ENCODE measurements at regions not wholly inside any gene's neighbourhood (a gene's known extent, or its start where the extent isn't known, plus 50 kb on each side); places are given as distances from the start of the nearest gene placed in this dataset.

DNA sequence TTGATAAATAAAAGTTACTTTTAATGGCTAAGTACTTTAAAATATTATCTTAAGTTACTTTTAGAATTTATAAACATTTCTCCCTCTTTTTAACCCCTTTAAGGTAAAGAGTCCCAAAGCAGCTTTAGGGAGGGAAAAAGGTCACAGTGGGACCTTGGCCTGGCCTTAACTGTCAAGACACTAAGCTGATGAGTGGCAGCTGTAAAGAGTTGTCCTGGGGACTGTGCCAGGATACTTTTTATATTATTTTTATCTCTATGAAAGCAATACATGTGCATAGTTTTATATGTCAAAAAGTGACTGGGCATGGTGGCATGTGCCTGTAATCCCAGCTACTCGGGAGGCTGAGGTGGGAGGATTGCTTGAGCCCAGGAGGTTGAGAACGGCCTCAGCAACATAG is 94.2 kb upstream of the RESF1 start:
- TF ChIP-seq, protein P1, sequence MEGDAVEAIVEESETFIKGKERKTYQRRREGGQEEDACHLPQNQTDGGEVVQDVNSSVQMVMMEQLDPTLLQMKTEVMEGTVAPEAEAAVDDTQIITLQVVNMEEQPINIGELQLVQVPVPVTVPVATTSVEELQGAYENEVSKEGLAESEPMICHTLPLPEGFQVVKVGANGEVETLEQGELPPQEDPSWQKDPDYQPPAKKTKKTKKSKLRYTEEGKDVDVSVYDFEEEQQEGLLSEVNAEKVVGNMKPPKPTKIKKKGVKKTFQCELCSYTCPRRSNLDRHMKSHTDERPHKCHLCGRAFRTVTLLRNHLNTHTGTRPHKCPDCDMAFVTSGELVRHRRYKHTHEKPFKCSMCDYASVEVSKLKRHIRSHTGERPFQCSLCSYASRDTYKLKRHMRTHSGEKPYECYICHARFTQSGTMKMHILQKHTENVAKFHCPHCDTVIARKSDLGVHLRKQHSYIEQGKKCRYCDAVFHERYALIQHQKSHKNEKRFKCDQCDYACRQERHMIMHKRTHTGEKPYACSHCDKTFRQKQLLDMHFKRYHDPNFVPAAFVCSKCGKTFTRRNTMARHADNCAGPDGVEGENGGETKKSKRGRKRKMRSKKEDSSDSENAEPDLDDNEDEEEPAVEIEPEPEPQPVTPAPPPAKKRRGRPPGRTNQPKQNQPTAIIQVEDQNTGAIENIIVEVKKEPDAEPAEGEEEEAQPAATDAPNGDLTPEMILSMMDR (IDR thresholded peaks at IDR 0.05; ENCODE audit: low read depth, low read length), result no peak
- DNase-seq (ENCODE audit: low read depth in 1 of 2, low spot score in 1 of 2), result no peak
- Histone ChIP-seq H3K4me1 (ENCODE audit: low read depth) (no peaks in the 10 kb centered on the region), H3K27me3 (no peaks in the 10 kb centered on the region), H3K4me3 (no peak overlapping the region), H3K27ac (no peak overlapping the region), H3K36me3 (no peaks in the 10 kb centered on the region), H3K9me3 (ENCODE audit: low read depth) (no peaks in the 10 kb centered on the region)

DNA sequence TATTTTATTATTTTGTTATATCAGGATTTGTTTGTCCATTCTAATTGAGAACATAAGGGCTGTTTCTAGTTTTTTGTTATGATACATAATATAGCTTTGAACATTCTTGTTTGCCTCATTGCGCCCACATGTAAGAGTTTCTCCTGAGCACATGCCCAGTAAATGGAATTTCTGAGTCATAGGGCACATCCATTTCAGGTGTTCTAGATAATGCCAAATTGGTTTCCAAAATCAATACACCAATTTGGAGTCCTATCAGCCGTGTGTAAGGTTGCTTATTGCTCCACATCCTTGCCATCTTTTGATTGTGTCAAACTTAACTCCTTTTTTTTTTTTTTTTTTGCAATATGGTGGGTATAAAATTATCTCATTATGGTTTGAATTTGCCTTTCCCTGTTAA is 97.9 kb upstream of the RESF1 start:
- no peaks in the 10 kb centered on the region for H3K27me3 ChIP-seq
- no peaks in the 10 kb centered on the region for H3K36me3 ChIP-seq
- DNase-seq (ENCODE audit: low read depth in 1 of 2, low spot score in 1 of 2), result no peak
- no peaks in the 10 kb centered on the region for H3K9me3 ChIP-seq (ENCODE audit: low read depth)
- H3K27ac ChIP-seq, result no peak overlapping the region
- TF ChIP-seq, protein P1 (IDR thresholded peaks at IDR 0.05; ENCODE audit: low read depth, low read length), result no peak
- no peak overlapping the region for H3K4me3 ChIP-seq
- no peaks in the 10 kb centered on the region for H3K4me1 ChIP-seq (ENCODE audit: low read depth)

DNA sequence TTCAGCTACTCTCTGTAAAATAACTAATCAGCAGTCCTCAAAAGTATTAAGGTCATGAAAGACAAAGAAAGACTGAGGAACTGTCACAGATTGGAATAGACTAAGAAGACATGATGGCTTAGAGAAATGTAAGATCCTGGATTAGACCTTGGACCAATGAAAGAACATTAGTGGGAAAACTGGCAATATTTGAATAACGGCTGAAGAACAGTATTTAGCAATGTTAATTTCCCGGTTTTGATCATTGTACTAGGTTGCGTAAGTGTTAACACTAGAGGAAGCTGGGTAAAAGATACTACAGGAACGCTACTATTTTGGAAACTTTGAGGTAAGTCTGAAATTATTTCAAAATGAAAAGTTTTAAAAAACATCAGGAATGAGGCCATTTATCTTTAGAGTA is 98.8 kb upstream of the RESF1 start:
- H3K4me3 ChIP-seq, result no peak overlapping the region

DNA sequence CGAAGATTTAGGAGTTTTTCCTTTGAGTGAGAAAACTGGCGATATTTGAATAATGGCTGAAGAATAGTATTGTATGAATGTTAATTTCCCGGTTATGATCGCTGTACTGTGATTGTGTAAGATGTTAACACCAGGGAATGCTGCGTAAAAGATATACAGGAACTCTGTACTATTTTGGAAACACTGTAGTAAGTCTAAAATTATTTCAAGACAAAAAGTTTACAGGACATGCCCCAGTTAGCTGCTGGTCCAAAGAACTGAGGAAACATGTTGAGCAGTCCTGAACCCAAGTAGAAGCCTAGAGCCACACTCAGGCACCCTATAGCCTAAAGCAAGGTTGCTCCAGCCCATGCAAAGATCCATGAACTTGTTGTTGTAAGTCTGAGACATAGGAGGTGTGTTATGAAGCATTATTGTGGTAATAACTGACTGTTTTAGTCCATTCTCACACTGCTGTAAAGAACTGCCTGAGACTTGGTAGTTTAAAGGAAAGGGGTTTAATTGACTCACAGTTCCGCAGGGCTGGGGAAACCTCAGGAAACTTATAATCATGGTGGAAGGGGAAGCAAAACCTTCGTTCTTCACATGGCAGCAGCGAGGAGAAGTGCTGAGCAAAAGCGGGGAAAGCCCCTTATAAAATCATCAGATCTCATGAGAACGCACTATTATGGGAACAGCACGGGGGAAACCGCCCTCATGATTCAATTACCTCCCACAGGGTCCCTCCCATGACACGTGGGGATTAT is 99.8 kb upstream of the RESF1 start:
- Histone ChIP-seq H3K27me3 (no peaks in the 10 kb centered on the region), H3K4me1 (ENCODE audit: low read depth) (no peaks in the 10 kb centered on the region), H3K27ac (no peak overlapping the region), H3K36me3 (no peaks in the 10 kb centered on the region), H3K4me3 (no peak overlapping the region), H3K9me3 (ENCODE audit: low read depth) (no peaks in the 10 kb centered on the region)
- TF ChIP-seq, protein P1 (IDR thresholded peaks at IDR 0.05; ENCODE audit: low read depth, low read length), result no peak
- no peak for DNase-seq (ENCODE audit: low read depth in 1 of 2, low spot score in 1 of 2)

More for the DNA sequence above, 98.8 kb upstream of the RESF1 start:
- Histone ChIP-seq H3K27me3 (no peaks in the 10 kb centered on the region), H3K9me3 (ENCODE audit: low read depth) (no peaks in the 10 kb centered on the region), H3K27ac (no peak overlapping the region), H3K4me1 (ENCODE audit: low read depth) (no peaks in the 10 kb centered on the region), H3K36me3 (no peaks in the 10 kb centered on the region)
- TF ChIP-seq, protein P1 (IDR thresholded peaks at IDR 0.05; ENCODE audit: low read depth, low read length), result no peak
- DNase-seq (ENCODE audit: low read depth in 1 of 2, low spot score in 1 of 2), result no peak

DNA sequence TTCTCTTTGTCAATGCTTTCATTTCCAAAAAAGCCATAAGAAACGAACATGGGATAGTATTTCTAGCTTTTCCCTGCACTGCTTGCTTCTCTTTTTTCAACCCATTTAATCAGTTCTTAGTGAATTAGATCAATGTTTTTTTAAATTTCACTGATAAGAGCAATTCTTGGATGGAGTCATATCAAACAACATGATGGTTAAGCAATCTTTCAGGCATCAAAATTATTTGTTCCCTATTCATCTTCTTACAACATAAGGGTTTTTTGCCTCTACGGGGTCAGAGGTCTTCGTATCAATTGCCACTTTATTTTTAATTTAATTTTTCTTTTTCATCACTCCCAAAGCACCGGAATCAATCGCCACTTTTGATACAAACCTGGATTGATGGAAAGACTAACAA is 103.8 kb upstream of the RESF1 start:
- H3K4me3 ChIP-seq, result no peak overlapping the region
- no peaks in the 10 kb centered on the region for H3K27me3 ChIP-seq
- no peak for DNase-seq (ENCODE audit: low read depth in 1 of 2, low spot score in 1 of 2)
- no peaks in the 10 kb centered on the region for H3K9me3 ChIP-seq (ENCODE audit: low read depth)
- no peaks in the 10 kb centered on the region for H3K4me1 ChIP-seq (ENCODE audit: low read depth)
- H3K27ac ChIP-seq, result no peak overlapping the region
- no peaks in the 10 kb centered on the region for H3K36me3 ChIP-seq
- TF ChIP-seq, protein P1 (IDR thresholded peaks at IDR 0.05; ENCODE audit: low read depth, low read length), result no peak

All from cardiac muscle cell (in vitro differentiated cells and primary cell).